Lower leg skin (tissue), 4 donors: ENCODE measurements at regions not wholly inside any gene's neighbourhood (a gene's known extent, or its start where the extent isn't known, plus 50 kb on each side); places are given as distances from the start of the nearest gene placed in this dataset.
A peak's percentile ranks its signal among the peaks of the same experiment; 100 is the strongest.

ENCODE experiments used
- DNase-seq, 2 donors: peaks; one replicate each; pipeline ENCODE4 v3.0.0-alpha.2; 2019; ENCODE audit warnings: low spot score in 2 of 2
- H3K4me3 ChIP-seq: fragments of 200-600 bp; sonication (generic); 2 replicates; pipeline ENCODE4 v1.5.1; 2017; ENCODE audit warnings: mild to moderate bottlenecking, low read depth; ENCODE audit not compliant: poor library complexity, severe bottlenecking
- CTCF ChIP-seq, 3 donors: fragments of 450-650 bp; IDR thresholded peaks; one replicate each; pipeline ENCODE4 v1.5.1; 2016; ENCODE audit warnings: antibody characterized with exemption in 3 of 3, mild to moderate bottlenecking in 3 of 3, moderate library complexity in 2 of 3
- POLR2A ChIP-seq, 2 donors: fragments of 450-650 bp; IDR thresholded peaks; one replicate each; pipeline ENCODE4 v1.6.1; 2016 to 2017; ENCODE audit warnings: antibody characterized with exemption in 2 of 2, mild to moderate bottlenecking in 1 of 2, moderate library complexity in 1 of 2
- WGBS, 2 donors: methylation state at CpG; one replicate each; pipeline ENCODE4 v1.1.5; 2018; 5-methylcytosine and 5-hydroxymethylcytosine counted together
- intact Hi-C: fragments of 100-400 bp; cut with DNase I; formaldehyde crosslinking; loops from one replicate; pipeline ENCODE4 v1.15.0; 2023; ENCODE audit warnings: low total_unique reads

GRCh38 chr13:73536865-73537264 lies 478.1 kb downstream of the KLF5 start:
- H3K4me3 ChIP-seq = no peak overlapping the region
- intact Hi-C loops = no loop called here
- WGBS, 2 donors = 51 to 61% methylated on average over 4 of the region's 4 CpGs
- TF ChIP-seq CTCF (IDR thresholded peaks at IDR 0.05) = no peak
- TF ChIP-seq POLR2A (IDR thresholded peaks at IDR 0.05) = no peak
- no peak for DNase-seq

GRCh38 chr13:73535341-73535740 lies 476.5 kb downstream of the KLF5 start:
- no peak for TF ChIP-seq CTCF (IDR thresholded peaks at IDR 0.05)
- TF ChIP-seq POLR2A (IDR thresholded peaks at IDR 0.05) = no peak
- DNase-seq = no peak
- 47 to 65% methylated on average over 6 of the region's 6 CpGs for WGBS, 2 donors
- H3K4me3 ChIP-seq = no peak overlapping the region
- intact Hi-C loops = no loop called here

- WGBS, 2 donors = 40 to 61% methylated on average over 2 of the region's 2 CpGs
Observed at GRCh38 chr13:73532987-73533510, 474.2 kb downstream of the KLF5 start.

GRCh38 chr13:73532582-73532981 lies 473.8 kb downstream of the KLF5 start:
- intact Hi-C loops = no loop called here
- DNase-seq = no peak
- no peak overlapping the region for H3K4me3 ChIP-seq
- 61 to 71% methylated on average over 4 of the region's 4 CpGs for WGBS, 2 donors
- no peak for TF ChIP-seq POLR2A (IDR thresholded peaks at IDR 0.05)
- no peak for TF ChIP-seq CTCF (IDR thresholded peaks at IDR 0.05)

More at GRCh38 chr13:73532987-73533510, 474.2 kb downstream of the KLF5 start:
- no peak overlapping the region for H3K4me3 ChIP-seq
- no peak for DNase-seq
- TF ChIP-seq CTCF (IDR thresholded peaks at IDR 0.05) (no peak), POLR2A (IDR thresholded peaks at IDR 0.05) (no peak)
- intact Hi-C loops = no loop called here

- DNase-seq = peak in 1 of 2 donors; percentile 41
- TF ChIP-seq POLR2A (IDR thresholded peaks at IDR 0.05) (no peak), CTCF (IDR thresholded peaks at IDR 0.05) (no peak)
- intact Hi-C loops = no loop called here
- H3K4me3 ChIP-seq = no peak overlapping the region
- WGBS, 2 donors = 61 to 62% methylated on average over 9 of the region's 9 CpGs
Observed at GRCh38 chr13:73531014-73531413, 472.2 kb downstream of the KLF5 start.

- WGBS, 2 donors = 93 to 95% methylated on average over 10 of the region's 10 CpGs
- no peak overlapping the region for H3K4me3 ChIP-seq
- no peak for DNase-seq
- intact Hi-C loops = no loop called here
- no peak for TF ChIP-seq POLR2A (IDR thresholded peaks at IDR 0.05)
- no peak for TF ChIP-seq CTCF (IDR thresholded peaks at IDR 0.05)
Observed at GRCh38 chr13:73522937-73523336, 464.1 kb downstream of the KLF5 start.
